NCI-H345 (cell line): ENCODE measurements at regions not wholly inside any gene's neighbourhood (a gene's known extent, or its start where the extent isn't known, plus 50 kb on each side); places are given as distances from the start of the nearest gene placed in this dataset.

ENCODE experiments used
- DNase-seq: peaks from one replicate; lab custom pipeline; 2025; lab: John Stamatoyannopoulos, UW

DNA sequence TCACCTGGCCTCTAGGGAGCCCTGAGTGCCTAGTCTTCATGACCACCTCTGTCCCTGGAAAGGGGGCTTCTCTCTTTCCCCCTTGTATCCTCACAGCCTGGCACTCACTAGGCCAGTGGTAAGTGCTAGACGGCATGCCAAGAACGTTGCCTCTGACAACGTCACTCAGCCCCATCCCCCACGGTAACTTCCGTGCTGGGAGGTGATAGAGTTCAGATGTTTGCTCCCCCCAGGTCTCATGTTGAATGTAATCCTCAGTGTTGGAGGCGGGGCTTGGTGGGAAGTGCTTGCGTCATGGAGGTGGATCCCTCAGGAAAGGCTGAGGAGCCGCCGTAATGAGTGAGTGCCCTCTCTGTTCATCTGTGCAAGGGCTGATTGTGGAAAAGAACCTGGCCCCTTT lies 343.3 kb upstream of the MKI67 start:
- no peak for DNase-seq

DNA sequence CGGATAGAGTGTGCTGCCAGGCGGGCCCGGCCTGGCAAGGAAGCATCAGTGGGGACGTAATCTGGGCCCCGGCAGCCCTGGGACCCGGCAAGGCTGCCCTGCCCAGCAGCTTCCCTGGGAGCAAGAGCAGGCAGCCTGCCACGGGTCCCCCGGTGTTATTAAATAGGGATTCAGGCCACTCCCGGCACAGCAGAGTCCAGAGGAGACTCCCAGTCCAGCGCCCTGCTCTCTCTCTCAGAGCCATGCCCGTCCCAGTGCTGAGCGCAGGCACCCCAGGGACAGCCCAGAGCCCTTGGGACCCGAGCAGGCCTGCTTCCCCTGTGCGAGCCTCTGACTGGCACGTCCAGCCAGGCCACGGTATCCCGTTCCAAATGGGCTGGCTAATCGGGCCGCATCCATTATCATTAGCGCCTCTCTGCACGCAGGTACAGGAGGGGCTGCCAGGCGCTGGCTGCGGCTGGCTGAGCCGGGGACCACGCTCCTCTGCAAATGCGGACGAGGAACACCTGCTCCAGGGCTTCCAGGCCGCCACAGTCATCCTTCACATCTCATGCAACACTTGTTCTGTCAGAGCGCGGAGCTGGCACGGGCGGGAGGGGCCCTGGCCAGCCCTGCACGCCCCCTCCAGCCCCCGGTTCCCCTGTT lies 344.2 kb upstream of the MKI67 start:
- DNase-seq = peak; percentile 63

DNA sequence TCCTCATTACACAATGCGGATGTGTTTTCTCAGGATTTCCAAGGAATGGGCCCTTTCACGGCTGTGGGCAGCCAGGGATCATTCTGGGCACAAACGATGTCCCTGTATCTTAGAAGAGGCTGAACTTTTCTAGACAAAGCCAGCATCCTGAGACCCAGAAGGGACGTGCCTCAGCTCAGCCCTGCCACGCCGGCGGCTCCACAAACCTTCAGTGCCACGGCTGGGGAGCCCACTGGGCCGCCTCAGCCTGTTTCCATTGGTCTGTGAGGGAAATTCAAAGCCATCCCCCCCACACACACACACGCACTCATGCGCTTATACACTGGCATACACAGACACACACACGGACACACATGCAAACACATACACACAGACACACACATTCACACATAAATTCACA lies 344.9 kb upstream of the MKI67 start:
- no peak for DNase-seq

DNA sequence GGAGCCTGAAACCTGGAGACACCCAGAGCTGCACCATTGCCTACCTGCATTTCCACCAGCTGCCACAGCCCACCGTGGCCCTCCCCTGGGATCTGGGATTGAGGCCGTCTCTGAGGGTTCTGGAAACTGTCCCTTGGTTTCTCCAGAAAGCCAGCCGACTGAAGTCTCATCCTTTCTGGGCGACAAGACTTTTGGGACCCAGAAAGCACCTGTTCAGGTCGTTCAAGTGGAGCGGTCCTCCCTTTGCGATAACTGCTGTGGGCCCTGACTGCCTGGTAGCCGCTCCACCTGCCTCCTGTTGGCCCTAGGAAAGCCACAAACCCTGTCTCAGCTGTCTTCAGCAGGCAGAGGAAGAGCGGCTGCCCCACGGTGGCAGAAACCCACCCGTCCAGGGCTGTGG lies 346.0 kb upstream of the MKI67 start:
- no peak for DNase-seq

- no peak for DNase-seq
Measured at GRCh38 chr10:128473396-128473795, 347.2 kb upstream of the MKI67 start.

DNA sequence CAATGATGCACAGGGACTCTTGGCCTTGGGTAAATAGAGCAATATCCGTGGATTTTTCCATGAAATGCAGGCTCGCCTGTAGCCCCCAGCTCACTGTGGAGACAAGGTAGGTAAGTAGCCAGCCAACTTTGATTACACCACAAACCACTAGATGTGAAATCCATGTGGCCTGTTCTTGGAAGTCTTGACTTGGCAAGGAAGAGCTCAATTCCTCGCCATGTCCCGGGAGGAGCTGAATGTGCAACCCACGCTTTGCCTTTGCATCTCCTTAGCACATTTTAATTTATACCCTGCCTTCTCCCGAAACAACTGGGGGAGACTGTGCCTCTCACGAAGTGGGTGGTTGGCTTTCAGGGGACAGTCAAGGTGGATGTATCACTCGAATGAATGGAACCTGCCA lies 347.7 kb upstream of the MKI67 start:
- no peak for DNase-seq

DNA sequence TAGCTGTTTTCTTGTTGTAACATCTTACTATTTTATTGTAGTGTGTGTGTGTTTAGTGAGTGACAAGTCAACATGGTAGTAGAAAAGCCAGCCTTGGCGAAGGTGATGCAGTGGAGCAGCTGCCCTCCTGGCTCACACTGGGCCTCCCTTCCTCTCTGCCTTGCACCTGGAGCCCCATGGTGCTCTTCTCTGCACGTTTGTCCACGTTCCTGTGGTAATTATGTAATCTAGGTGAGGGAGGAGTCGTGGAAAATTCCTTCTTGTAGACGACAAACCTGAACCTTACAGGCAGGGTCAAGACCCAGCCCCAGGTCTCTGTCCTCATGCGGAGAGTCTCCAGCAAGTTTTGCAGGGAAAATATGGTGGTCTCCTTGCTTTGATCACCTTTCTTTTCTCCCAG lies 348.3 kb upstream of the MKI67 start:
- no peak for DNase-seq

- DNase-seq = no peak
Measured at GRCh38 chr10:128475686-128476367, 349.6 kb upstream of the MKI67 start.

DNA sequence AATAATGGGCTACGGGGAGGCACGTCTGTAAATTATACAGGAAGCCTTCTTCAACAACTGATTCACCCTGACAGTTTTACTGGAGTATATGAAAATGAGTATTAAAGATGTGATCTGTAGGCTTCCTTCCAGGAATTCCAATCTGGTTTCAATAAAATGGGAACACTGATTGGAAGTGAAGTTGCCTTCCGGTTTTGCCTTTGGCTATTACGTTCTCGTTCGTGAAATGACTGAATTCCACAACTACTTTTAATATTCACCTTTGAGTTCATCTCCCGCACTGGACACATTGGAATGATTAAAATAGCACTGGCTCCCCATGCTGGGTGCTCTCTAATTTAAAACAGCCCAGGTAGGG lies 350.1 kb upstream of the MKI67 start:
- DNase-seq = no peak

DNA sequence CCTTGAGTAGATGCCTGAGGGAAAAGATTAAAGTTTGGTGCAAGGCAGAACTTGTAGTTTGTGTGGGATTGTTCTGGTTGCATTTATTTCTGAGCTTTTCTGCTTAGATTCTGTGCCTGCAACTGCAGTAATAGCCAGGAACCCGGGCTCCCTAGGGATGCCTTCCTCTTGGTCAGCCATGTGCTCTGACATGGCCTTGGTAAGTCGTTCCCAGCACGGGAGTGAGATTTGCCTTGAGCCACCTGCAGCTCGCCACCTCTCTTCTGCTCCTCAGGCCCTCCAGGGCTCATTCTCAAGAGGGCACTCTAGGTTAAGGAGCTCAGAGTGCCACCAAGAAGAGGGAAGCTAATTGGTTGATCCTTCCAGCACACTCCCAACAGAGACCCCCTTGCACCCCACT lies 350.6 kb upstream of the MKI67 start:
- no peak for DNase-seq

DNA sequence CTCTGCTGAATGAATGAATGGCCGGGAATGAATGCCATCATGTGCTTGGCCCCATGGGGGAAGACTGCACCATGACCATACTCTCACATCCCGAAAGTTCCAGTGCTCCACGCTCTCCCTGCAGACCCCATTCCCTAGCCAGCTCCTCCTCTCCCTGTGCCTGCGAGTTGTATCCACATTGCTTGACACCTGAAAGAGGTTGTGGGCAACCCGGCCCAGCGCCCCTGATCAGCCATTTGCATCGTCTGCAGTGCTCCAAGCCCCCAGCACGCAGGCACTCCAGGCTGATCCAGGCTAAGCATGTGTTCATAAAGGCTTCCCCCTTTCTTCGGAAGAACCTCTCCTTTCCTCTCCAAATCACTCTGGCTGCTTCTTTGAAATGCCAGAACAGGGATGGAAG lies 354.4 kb upstream of the MKI67 start:
- no peak for DNase-seq

DNA sequence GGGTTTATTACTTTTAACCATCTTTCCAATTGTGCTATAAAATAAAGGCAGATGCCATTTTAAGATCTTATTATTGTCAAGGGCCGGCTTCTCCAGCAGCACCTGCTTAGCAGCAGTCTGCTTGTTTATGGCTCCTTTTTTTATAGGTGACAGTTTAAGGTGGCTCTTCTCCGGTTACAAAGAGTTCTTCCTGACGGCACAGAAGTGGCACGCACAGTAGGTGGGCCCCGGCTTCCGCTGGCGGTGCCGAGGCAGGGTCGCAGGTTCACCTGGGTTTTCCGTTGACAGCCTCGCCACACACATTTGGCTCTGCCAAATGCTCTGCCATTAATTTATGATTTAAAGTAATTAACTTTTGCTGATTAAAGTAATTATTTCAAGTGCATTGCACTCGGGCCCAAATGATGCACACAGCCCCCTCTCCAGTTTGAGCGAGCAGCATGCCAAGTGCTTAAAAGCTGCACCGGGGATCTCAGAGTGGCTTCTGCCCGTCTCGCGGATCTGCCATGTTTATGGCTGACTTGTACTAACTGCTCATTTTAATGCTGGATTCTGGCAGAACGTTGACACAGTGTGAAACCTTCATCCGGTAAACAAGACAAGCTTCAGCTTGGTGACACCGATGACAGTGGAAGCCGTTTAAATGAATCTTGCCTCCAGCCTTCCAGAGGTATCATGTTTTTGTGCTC lies 355.1 kb upstream of the MKI67 start:
- DNase-seq = peak; percentile 74

- DNase-seq = no peak
Measured at GRCh38 chr10:128482052-128482451, 355.8 kb upstream of the MKI67 start.

- DNase-seq = no peak
Measured at GRCh38 chr10:128483216-128483615, 357.0 kb upstream of the MKI67 start.

GRCh38 chr10:128484041-128484440 lies 357.8 kb upstream of the MKI67 start:
- no peak for DNase-seq

DNA sequence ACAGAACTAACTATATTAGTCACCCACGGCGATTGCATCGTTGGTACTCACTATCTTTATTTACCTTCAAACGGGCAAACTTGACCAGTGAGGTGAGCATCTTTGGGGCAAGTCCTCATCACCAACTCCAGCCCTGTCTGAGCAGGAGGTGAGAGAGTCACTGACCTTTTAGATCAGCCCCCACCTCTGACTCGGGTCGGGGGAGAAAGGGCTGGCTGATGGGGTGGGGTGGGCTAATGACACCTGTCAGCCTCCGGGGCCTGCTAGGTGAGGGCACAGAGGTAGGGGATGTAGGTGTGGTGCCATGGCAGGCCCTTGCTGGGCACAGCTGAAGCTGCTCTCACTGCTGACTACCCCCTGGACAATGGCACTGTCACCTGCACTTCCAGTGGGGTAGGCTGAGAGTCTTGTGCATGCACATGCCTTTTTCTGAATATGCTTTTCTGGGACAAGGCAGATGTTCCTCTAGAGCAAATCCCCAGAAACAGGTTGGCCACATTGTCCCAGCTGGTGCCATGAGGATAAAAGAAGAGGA lies 359.5 kb upstream of the MKI67 start:
- no peak for DNase-seq

GRCh38 chr10:128487517-128487916 lies 361.3 kb upstream of the MKI67 start:
- no peak for DNase-seq

GRCh38 chr10:128489324-128490247 lies 363.4 kb upstream of the MKI67 start:
- no peak for DNase-seq

DNA sequence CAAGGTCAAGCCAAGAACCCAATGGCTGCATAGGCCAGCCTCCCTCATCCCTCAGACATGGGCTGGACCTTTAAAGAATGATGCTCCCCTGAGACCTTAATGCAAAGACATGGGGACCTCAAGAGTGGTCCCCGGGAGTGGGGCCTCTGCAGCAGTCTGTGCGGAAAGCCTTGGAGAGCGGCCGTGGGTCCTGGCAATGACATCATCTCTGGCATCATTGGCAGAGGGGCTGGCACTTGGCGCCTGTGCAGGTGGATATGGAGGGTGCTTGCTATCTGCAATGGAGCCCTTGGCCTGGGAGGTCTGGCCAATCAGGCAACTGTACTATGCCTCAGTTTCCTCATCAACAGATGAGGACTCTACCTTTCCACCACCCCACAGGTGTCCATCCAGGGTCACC lies 365.5 kb upstream of the MKI67 start:
- DNase-seq = no peak

DNA sequence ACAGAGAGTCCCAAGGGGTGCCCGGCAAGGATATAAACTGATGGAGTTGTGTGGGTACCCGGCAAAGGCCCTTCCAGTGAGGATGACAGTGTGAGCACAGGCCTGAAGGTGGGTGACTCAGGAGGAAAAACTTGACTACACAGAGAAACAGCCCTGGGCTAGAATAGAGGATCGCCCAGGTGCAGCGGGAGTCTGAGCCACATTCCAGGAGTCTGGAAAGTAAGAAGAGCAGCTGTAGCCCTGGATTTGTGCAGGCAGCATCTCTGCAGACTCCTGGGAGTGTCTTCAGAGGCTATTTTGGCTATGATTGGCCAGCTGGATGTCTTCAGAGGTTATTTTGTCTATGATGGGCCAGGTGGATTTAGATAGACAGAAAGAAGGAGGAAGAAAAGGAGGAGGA lies 367.6 kb upstream of the MKI67 start:
- no peak for DNase-seq

DNA sequence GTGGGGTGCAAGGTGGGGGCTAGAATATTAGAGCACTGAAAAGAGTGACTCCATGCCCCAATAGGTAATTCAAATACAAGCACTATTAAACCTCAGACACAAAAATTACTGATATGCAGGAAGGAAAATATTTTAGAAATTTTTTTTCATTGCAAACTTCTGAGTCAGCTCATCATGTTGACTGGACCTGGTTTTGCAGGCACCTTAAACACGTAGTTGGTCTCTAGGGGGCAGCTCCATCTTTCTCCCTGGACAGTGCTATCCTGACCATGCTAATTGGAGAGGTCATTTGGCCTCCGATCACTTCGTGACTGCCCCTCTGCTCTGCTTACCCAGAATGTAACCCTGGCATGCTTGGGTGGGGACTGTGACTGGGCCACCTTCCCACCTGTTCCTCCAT lies 368.4 kb upstream of the MKI67 start:
- no peak for DNase-seq

DNA sequence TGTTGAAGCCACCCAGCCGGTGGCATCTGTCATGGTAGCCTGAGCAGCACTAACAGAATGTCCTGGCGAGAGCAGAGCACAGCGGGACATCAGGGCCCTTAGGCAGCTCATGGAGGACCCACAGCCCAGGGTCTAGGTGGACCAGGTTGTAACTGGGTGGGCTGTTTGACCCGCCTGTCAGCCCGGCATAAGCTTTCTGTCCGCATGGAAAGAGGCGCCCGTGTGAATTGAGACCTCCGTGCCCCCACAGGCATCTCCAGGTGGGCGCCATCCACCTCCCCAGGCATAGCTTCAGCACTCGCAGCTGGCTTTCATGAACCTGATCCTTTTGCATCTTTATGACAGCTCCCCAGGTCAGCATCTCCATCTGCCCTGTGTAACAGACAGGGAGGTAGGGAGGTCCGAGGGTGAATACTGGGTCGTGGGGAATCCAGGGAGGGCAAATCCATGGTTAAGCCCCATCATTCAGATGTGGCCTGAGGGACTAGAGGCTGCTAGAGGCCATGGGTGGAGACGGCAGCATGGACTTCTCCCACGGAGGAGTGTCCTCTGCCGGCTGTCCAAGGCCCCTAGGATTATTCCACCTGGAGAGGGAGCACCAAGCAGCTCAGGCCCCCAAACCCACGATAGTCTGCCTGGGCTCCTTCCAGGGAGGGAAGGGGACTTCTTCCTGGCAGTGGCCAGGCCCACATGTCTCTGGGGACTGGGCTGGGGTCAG lies 371.6 kb upstream of the MKI67 start:
- DNase-seq = no peak
